HFF-Myc (cell line): ENCODE measurements at regions not wholly inside any gene's neighbourhood (a gene's known extent, or its start where the extent isn't known, plus 50 kb on each side); places are given as distances from the start of the nearest gene placed in this dataset.
"Not testable (repeated sequence)": the region's sequence is repeated elsewhere in the genome, so short reads cannot be mapped to it uniquely, and the experiment has no call there.

ENCODE experiments used
- DNase-seq: peaks from one replicate; pipeline ENCODE4 v3.0.0-alpha.2; 2011; ENCODE audit warnings: low read depth; ENCODE audit errors: extremely low read depth
- H3K4me3 ChIP-seq: replicated peaks from 2 replicates; pipeline ENCODE4 v1.5.1; 2011; ENCODE audit warnings: low read depth, mild to moderate bottlenecking, control low read depth, low read length
- TF ChIP-seq, protein P1 (sequence below): IDR thresholded peaks from 2 replicates; pipeline ENCODE4 v1.5.1; 2012; ENCODE audit warnings: mild to moderate bottlenecking, low read depth, low read length, control low read depth; ENCODE audit errors: missing control alignments

DNA sequence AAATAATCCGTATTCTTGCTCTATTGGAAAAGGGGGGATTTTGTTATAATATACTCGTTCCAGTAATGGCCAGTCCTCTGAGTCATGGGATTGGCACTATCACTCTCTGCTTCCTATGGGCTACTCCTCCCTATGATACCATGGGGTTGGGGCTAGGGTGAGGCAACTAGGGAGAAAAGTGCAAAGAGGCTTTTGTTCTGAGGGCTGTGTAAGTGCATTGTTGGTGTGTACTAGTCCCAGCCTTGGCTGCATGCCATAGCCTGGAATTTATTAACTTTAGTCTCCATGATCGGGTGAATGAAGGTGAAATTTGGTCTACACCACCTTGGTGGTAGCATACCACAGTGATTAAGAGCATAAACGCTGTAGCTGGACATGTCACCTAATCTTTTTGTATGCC is 247.6 kb downstream of the RPAP3 start:
- no peak for DNase-seq
- H3K4me3 ChIP-seq = no peak overlapping the region
- TF ChIP-seq, protein P1, sequence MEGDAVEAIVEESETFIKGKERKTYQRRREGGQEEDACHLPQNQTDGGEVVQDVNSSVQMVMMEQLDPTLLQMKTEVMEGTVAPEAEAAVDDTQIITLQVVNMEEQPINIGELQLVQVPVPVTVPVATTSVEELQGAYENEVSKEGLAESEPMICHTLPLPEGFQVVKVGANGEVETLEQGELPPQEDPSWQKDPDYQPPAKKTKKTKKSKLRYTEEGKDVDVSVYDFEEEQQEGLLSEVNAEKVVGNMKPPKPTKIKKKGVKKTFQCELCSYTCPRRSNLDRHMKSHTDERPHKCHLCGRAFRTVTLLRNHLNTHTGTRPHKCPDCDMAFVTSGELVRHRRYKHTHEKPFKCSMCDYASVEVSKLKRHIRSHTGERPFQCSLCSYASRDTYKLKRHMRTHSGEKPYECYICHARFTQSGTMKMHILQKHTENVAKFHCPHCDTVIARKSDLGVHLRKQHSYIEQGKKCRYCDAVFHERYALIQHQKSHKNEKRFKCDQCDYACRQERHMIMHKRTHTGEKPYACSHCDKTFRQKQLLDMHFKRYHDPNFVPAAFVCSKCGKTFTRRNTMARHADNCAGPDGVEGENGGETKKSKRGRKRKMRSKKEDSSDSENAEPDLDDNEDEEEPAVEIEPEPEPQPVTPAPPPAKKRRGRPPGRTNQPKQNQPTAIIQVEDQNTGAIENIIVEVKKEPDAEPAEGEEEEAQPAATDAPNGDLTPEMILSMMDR = no peak

DNA sequence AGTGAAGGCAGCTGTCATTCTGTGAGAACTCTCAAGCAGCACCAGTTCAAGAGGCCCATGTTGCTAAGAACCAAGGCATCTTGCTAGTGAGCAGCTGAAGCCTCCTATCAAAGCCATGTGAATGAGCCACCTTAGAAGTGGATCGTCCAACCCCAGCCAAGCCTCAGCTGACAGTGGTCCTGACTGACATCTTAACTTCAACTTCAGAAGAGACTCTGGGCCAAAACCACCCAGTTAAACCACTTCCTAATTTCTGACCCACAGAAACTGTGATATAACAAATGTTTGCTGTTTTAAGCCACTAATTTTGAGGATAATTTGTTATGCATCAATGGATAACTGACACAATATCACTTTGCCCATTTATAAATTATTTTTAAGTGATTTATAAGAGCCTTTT is 256.0 kb downstream of the RPAP3 start:
- H3K4me3 ChIP-seq = no peak overlapping the region
- TF ChIP-seq, protein P1 = no peak
- DNase-seq = no peak

DNA sequence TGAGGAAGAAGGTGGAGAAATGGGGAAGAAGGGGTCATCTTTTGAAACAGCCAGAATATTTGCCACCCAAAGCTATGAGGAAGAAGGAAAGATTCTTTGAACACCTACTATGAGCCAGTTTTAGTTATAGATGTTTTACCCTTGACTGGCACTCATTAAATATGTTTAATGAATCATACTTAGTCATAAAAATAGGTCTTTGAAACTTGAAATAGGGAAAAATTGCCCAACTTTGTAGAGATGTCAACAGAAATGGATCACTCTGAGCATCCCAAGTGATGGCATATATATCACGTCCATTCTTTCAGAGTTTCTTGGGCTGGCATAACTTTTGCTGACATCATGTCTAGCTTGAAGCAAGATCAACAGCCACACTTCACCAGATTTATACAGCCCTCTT is 263.5 kb downstream of the RPAP3 start:
- no peak overlapping the region for H3K4me3 ChIP-seq
- TF ChIP-seq, protein P1 = no peak
- DNase-seq = no peak

DNA sequence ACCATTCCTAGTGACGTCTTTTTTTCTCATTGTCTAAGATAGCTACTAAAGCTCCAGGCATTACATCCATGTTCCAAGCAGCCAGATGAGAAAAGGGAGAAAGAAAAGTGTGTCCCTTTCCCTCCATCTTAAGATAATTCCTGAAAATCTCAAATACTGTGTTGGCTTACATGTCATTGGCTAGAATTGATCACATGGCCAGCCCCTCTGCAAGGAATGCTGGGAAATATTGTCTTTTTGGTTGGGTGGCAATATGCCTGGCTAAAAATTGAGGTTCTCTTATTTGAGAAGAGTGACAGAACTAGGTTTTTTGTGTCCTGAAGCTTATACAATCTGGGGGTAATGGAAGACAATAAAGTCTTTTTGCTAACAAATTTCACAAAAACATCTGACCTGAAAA is 264.3 kb downstream of the RPAP3 start:
- TF ChIP-seq, protein P1 = no peak
- H3K4me3 ChIP-seq = no peak overlapping the region
- no peak for DNase-seq

DNA sequence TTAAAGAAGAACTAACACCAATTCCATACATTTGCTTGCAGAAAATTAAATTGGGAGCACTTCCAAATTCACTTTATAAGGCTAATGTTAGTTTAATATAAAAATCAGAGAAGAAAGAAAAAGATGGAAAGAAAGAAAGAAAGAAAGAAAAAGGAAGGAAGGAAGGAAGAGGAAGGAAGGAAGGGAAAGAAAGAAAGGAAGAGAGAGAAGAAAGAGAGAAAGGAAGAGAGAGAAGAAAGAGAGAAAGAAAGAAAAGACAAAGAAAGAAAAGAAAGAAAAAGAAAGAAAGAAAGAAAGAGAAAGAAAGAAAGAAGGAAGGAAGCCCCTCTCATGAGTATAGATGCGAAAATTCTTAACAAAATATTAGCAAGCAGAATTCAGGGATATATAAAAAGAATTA is 267.7 kb downstream of the RPAP3 start:
- H3K4me3 ChIP-seq = no peak overlapping the region
- no peak for DNase-seq
- TF ChIP-seq, protein P1 = no peak

DNA sequence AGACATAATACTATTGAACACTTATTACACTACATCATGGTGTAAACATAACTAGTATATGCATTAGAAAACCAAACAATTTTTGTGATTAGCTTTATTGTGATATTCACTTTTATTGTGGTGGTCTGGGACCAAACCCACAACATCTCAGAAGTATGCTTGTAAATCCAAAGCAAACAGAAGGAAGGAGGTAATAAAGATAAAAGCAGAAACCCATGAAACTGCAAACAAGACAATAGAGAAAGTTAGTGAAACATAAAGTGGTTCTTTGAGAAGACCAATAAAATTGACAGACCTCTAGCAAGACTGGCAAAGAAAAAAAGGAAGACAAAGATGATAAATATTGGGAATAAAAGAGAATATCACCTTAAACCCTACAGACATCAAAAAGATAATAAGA is 268.3 kb downstream of the RPAP3 start:
- TF ChIP-seq, protein P1 = no peak
- no peak for DNase-seq
- H3K4me3 ChIP-seq = no peak overlapping the region

DNA sequence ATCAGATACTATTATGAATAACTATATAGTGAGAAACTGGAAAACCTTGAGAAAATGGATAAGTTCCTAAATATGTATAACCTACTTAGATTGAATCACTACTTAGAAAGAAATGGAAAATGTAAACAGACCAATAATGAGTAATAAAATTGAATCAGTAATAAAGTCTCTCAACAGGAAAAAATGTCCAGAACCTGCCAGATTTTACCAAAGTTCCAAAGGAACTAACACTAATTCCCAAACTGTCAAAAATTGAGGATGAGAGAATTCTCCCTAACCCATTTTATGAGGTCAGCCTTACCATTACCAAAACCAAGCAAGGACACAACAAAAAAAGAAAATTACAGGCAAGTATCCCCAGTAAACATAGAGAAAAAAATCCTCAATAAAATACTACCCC is 272.0 kb downstream of the RPAP3 start:
- TF ChIP-seq, protein P1 = no peak
- H3K4me3 ChIP-seq = no peak overlapping the region
- no peak for DNase-seq

DNA sequence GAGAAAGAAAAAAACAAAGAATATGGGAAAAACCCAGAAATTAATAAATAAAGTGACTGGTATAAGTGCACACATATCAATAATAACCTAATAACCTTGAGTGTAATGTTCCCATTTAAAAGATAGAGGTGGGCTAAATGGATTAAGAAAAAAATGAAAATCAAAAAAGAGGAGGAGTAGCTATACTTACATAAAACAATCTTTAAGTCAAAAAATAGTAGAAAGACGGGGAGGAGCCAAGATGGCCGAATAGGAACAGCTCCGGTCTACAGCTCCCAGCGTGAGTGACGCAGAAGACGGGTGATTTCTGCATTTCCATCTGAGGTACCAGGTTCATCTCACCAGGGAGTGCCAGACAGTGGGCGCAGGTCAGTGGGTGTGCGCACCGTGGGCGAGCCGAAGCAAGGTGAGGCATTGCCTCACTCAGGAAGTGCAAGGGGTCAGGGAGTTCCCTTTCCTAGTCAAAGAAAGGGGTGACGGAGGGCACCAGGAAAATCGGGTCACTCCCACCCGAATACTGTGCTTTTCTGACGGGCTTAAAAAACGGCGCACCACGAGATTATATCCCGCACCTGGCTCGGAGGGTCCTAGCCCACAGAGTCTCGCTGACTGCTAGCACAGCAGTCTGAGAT is 279.0 kb downstream of the RPAP3 start:
- not testable (repeated sequence) for DNase-seq, H3K4me3 ChIP-seq
